Neural crest cell (in vitro differentiated cells): ENCODE measurements at regions not wholly inside any gene's neighbourhood (a gene's known extent, or its start where the extent isn't known, plus 50 kb on each side); places are given as distances from the start of the nearest gene placed in this dataset.

Experiments used
- DNase-seq: peaks from one replicate; pipeline ENCODE4 v3.0.0; 2021; ENCODE audit warnings: low read depth, mixed read lengths, low spot score
- H3K27ac Mint-ChIP-seq: one replicate; pipeline ENCODE4 v1.8.0; 2021; ENCODE audit warnings: mild to moderate bottlenecking, mixed read lengths; ENCODE audit not compliant: unreplicated experiment
- H3K27me3 Mint-ChIP-seq: 2 replicates; pipeline ENCODE4 v1.8.0; 2021; ENCODE audit warnings: low read depth, mild to moderate bottlenecking, mixed read lengths
- H3K36me3 Mint-ChIP-seq: 2 replicates; pipeline ENCODE4 v1.8.0; 2021; ENCODE audit warnings: low read depth, mild to moderate bottlenecking, mixed read lengths
- H3K4me1 Mint-ChIP-seq: 2 replicates; pipeline ENCODE4 v1.8.0; 2021; ENCODE audit warnings: mixed read lengths
- H3K4me3 Mint-ChIP-seq: one replicate; pipeline ENCODE4 v1.8.0; 2021; ENCODE audit warnings: mild to moderate bottlenecking, mixed read lengths
- H3K9me3 Mint-ChIP-seq: 2 replicates; pipeline ENCODE4 v1.8.0; 2021; ENCODE audit warnings: mixed read lengths
- TF ChIP-seq, protein P1 (sequence below): fragments of 200-600 bp; sonication (generic); conservative IDR thresholded peaks from 2 replicates; pipeline ENCODE4 v1.5.0; 2021; ENCODE audit warnings: antibody characterized with exemption, mild to moderate bottlenecking

DNA sequence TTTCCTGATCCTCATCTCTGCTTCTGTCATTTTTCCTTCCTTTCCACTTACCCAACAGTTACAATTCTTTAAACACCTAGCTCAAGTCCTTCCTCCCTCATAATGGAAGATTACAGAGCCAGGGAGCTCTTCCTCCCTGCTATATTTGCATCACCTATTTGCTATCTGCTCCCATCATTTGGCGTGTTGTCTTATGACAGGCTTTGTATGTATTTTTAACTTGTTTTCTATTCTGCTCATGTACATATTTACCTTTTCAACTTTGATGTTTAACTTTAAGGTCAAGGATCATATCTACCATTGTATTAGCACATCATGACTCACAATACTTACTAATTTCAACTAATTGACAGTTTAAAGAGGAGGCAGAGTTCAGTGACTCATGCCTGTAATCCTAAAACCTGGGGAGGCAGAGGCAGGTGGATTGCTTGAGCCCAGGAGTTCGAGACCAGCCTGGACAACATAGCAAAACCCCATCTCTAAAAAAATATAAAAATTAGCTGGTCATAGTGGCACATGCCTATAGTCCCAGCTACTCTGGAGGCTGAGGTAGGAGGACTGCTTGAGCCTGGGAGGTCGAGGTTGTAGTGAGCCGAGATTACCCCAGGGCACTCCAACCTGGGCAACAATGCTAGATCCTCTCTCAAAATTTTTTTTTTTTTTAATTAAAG lies 92.5 kb upstream of the FOXN2 start:
- TF ChIP-seq, protein P1, sequence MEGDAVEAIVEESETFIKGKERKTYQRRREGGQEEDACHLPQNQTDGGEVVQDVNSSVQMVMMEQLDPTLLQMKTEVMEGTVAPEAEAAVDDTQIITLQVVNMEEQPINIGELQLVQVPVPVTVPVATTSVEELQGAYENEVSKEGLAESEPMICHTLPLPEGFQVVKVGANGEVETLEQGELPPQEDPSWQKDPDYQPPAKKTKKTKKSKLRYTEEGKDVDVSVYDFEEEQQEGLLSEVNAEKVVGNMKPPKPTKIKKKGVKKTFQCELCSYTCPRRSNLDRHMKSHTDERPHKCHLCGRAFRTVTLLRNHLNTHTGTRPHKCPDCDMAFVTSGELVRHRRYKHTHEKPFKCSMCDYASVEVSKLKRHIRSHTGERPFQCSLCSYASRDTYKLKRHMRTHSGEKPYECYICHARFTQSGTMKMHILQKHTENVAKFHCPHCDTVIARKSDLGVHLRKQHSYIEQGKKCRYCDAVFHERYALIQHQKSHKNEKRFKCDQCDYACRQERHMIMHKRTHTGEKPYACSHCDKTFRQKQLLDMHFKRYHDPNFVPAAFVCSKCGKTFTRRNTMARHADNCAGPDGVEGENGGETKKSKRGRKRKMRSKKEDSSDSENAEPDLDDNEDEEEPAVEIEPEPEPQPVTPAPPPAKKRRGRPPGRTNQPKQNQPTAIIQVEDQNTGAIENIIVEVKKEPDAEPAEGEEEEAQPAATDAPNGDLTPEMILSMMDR = no peak
- Mint-ChIP-seq H3K27me3 (no peaks in the 10 kb centered on the region), H3K36me3 (no peaks in the 10 kb centered on the region), H3K4me1 (no peaks in the 10 kb centered on the region), H3K27ac (no peak overlapping the region), H3K9me3 (peaks cover 4% of the 10 kb centered on the region), H3K4me3 (no peak overlapping the region)
- no peak for DNase-seq

DNA sequence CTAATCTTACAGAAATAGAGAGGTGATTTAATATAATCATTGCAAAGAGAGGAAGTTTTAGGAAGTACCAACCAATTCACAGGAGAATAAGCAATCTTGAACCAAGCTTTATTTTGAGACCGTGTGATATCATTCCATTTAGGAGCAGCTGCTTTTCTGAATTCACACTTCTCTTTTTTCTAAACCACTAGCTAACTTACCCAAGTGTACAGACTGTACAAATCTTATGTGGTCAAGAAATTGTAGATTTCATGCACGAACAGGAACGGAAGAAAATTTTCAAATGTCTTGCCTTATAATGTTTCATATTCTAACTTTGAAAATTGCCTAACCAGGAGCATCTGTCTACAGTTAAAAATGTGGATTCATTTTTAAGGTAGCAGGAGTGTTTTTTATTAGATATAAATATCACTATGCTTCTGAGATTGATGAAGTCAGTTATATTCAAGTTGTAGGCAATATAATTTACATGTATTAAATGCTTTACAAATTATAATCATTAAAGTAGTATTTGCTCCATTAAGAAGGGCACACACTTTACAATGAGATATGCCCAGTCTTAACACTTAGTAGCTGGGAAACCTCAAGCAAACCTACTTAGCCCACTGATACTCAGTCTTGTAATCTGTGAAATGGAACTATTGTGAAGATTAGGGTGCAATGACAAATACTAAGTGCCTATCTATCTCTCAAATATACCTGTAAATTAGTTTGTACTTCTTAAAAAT lies 86.7 kb upstream of the FOXN2 start:
- no peaks in the 10 kb centered on the region for H3K27me3 Mint-ChIP-seq
- no peaks in the 10 kb centered on the region for H3K4me1 Mint-ChIP-seq
- H3K27ac Mint-ChIP-seq = no peak overlapping the region
- DNase-seq = no peak
- H3K36me3 Mint-ChIP-seq = no peaks in the 10 kb centered on the region
- H3K4me3 Mint-ChIP-seq = no peak overlapping the region
- H3K9me3 Mint-ChIP-seq = no peaks in the 10 kb centered on the region
- TF ChIP-seq, protein P1 = no peak

GRCh38 chr2:48228345-48228684 lies 86.2 kb upstream of the FOXN2 start:
- Mint-ChIP-seq H3K9me3 (no peaks in the 10 kb centered on the region), H3K4me1 (no peaks in the 10 kb centered on the region)
- TF ChIP-seq, protein P1 = no peak

DNA sequence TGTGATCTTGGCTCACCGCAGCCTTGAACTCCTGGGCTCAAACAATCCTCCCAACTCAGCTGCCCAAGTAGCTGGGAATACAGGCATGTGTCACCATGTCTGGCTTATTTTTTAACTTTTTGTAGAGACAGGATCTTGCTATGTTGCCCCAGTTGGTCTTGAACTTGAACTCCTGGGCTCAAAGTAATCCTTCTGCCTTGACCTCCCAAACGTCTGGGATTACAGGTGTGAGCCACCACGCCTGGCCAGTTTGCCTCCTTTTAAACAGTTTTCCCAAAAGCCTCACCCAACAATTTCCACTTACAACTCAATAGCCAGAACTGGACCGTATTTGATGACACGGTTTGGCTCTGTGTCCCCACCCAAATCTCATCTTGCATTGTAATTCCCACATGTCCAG lies 85.4 kb upstream of the FOXN2 start:
- TF ChIP-seq, protein P1 = no peak
- Mint-ChIP-seq H3K4me3 (no peak overlapping the region), H3K4me1 (no peaks in the 10 kb centered on the region), H3K9me3 (no peaks in the 10 kb centered on the region), H3K27ac (no peak overlapping the region), H3K36me3 (no peaks in the 10 kb centered on the region), H3K27me3 (no peaks in the 10 kb centered on the region)
- DNase-seq = no peak

More at GRCh38 chr2:48228345-48228684, 86.2 kb upstream of the FOXN2 start:
- Mint-ChIP-seq H3K36me3 (no peaks in the 10 kb centered on the region), H3K27me3 (no peaks in the 10 kb centered on the region), H3K4me3 (no peak overlapping the region), H3K27ac (no peak overlapping the region)
- no peak for DNase-seq

DNA sequence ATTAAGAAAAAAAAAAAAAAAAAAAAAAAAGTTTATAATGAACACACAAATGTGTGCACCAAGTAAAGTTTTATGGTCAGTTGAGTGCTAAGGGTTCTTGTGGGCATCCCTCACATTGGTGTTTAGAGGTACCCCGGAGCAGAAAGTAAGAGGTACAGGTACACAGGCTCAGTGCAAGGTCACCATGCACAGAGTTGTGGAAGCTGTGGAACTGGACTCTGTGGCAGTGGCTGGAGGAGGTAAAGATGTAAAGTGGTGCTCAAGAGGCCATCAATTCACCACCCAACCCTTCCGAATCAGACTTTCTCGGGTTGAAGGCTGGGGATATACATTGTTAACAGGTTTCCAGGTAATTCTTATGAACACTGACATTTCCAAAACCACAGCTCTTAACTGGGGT lies 83.6 kb upstream of the FOXN2 start:
- H3K4me1 Mint-ChIP-seq = no peaks in the 10 kb centered on the region
- H3K4me3 Mint-ChIP-seq = no peak overlapping the region
- no peaks in the 10 kb centered on the region for H3K9me3 Mint-ChIP-seq
- H3K27ac Mint-ChIP-seq = no peak overlapping the region
- no peak for DNase-seq
- H3K27me3 Mint-ChIP-seq = no peaks in the 10 kb centered on the region
- TF ChIP-seq, protein P1 = no peak
- no peaks in the 10 kb centered on the region for H3K36me3 Mint-ChIP-seq
